ENCODE measurements at regions not wholly inside any gene's neighbourhood (a gene's known extent, or its start where the extent isn't known, plus 50 kb on each side); places are given as distances from the start of the nearest gene placed in this dataset.
"Not testable (repeated sequence)": the region's sequence is repeated elsewhere in the genome, so short reads cannot be mapped to it uniquely, and the experiment has no call there.

- Histone ChIP-seq H3K4me1 (no peaks in the 10 kb centered on the region), H3K36me3 (peaks cover 0 to 13% of the 10 kb centered on the region in 2 donors), H3K9me3 (peaks cover 0 to 51% of the 10 kb centered on the region in 2 donors), H3K4me3 (no peak overlapping the region), H3K27ac (no peak overlapping the region), H3K27me3 (no peaks in the 10 kb centered on the region)
- no peak for TF ChIP-seq CTCF (IDR thresholded peaks at IDR 0.05)
- ATAC-seq: no peak
- no peak for DNase-seq
- intact Hi-C loops (cut with DNase I): no loop called here
Observed at GRCh38 chr5:94064025-94064424, 322.6 kb upstream of the POU5F2 start.

GRCh38 chr5:94057655-94058054, 316.3 kb upstream of the POU5F2 start:
- H3K36me3 ChIP-seq: peaks cover 0 to under 1% of the 10 kb centered on the region in 2 donors
- no peaks in the 10 kb centered on the region for H3K9me3 ChIP-seq
- H3K4me1 ChIP-seq: no peaks in the 10 kb centered on the region
- H3K27me3 ChIP-seq: no peaks in the 10 kb centered on the region
- no peak overlapping the region for H3K27ac ChIP-seq
- TF ChIP-seq CTCF (IDR thresholded peaks at IDR 0.05): no peak
- intact Hi-C loops (cut with DNase I): no loop called here
- ATAC-seq: no peak
- no peak overlapping the region for H3K4me3 ChIP-seq
- DNase-seq: no peak

GRCh38 chr5:94057217-94057616, 315.8 kb upstream of the POU5F2 start:
- no peaks in the 10 kb centered on the region for H3K9me3 ChIP-seq
- H3K27me3 ChIP-seq: no peaks in the 10 kb centered on the region
- ATAC-seq: no peak

GRCh38 chr5:94049307-94049922, 308.0 kb upstream of the POU5F2 start:
- H3K4me1 ChIP-seq; H3K27me3 ChIP-seq; H3K9me3 ChIP-seq; H3K4me3 ChIP-seq; H3K27ac ChIP-seq; DNase-seq; intact Hi-C loops (cut with DNase I); ATAC-seq: not testable (repeated sequence)
- peaks cover 0 to 40% of the 10 kb centered on the region in 2 donors for H3K36me3 ChIP-seq

More at GRCh38 chr5:94057217-94057616, 315.8 kb upstream of the POU5F2 start:
- Histone ChIP-seq H3K4me3 (no peak overlapping the region), H3K4me1 (no peaks in the 10 kb centered on the region), H3K27ac (no peak overlapping the region), H3K36me3 (peaks cover 0 to 5% of the 10 kb centered on the region in 2 donors)
- intact Hi-C loops (cut with DNase I): no loop called here
- no peak for DNase-seq
- TF ChIP-seq CTCF (IDR thresholded peaks at IDR 0.05): no peak

- intact Hi-C loops (cut with DNase I): no loop called here
- Histone ChIP-seq H3K27ac (no peak overlapping the region), H3K4me1 (no peaks in the 10 kb centered on the region), H3K27me3 (no peaks in the 10 kb centered on the region), H3K9me3 (no peaks in the 10 kb centered on the region), H3K4me3 (no peak overlapping the region), H3K36me3 (peaks cover 0 to 29% of the 10 kb centered on the region in 2 donors)
- DNase-seq (no peak), ATAC-seq (no peak)
- no peak for TF ChIP-seq CTCF (IDR thresholded peaks at IDR 0.05)
Observed at GRCh38 chr5:94045839-94046782, 304.7 kb upstream of the POU5F2 start.

Data from left lung (tissue), 4 donors.